PC-3 (cell line): ENCODE measurements at regions not wholly inside any gene's neighbourhood (a gene's known extent, or its start where the extent isn't known, plus 50 kb on each side); places are given as distances from the start of the nearest gene placed in this dataset.

Source experiments
- CTCF ChIP-seq: fragments of 300-600 bp; sonication (generic); conservative IDR thresholded peaks from 2 replicates; pipeline ENCODE4 v1.5.1; 2017; ENCODE audit warnings: antibody characterized with exemption, low read depth, mild to moderate bottlenecking, low read length
- EZH2 ChIP-seq: fragments of 300-600 bp; sonication (generic); IDR thresholded peaks from one replicate; pipeline ENCODE4 v1.6.1; 2017; ENCODE audit warnings: antibody characterized with exemption, mild to moderate bottlenecking, low read length; ENCODE audit not compliant: unreplicated experiment
- EZH2phosphoT487 ChIP-seq: fragments of 300-600 bp; sonication (generic); IDR thresholded peaks from 2 replicates; pipeline ENCODE4 v1.6.1; 2018; ENCODE audit warnings: mild to moderate bottlenecking, antibody characterized with exemption, low read length, borderline replicate concordance

- TF ChIP-seq CTCF (no peak), EZH2 (no peak), EZH2phosphoT487 (no peak)
These were observed 542.4 kb upstream of the C16orf82 start for GRCh38 chr16:26524281-26524680.
